ENCODE measurements at regions not wholly inside any gene's neighbourhood (a gene's known extent, or its start where the extent isn't known, plus 50 kb on each side); places are given as distances from the start of the nearest gene placed in this dataset.
A peak's percentile ranks its signal among the peaks of the same experiment; 100 is the strongest.
"Not testable (repeated sequence)": the region's sequence is repeated elsewhere in the genome, so short reads cannot be mapped to it uniquely, and the experiment has no call there.

DNA sequence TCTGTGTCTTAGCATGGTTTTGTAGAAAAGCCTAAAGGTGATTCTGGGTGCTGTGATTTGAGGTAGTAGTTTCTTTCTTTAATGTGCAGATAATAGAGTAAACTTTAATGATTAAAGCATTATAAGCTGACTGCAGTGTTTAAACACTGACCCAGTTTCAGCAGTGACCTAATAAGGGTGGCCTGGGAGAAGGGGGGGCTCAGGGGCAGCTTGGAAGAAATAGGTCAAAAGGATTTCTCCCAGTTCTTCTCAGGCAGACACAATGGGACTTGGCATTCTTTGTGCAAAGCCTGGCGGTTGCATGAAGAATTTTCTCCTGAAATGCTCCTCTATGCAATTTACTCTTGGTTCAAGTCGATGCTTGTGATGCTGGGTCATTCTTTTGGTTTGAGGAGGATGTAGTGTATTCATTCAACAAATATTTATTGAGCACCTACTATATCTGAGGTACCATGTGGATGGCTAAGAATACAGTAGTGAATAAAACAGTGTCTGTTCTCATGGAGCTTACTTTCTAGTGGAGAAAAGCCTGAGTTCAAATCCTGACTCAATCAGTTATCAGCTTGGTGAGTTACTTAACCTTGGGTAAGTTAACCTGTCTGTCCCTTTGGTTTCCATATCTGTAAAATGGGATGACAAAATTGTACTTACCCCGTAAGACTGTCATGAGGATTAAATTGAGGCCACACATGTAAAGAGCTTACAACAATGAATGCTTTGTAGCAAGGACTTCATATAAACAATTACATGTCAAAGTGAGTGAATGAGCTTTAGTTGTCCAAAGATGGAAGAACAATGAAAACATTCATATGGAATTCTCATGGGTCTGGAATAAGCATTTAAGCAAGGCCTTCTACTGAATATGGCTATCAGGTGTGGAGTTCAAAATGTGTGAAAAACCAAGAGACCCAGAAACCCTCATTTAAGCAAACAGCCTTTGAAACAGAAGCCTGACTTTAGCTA is 210.2 kb downstream of the KCNRG start:
- H3K4me1 Mint-ChIP-seq (ENCODE audit: low read depth) = peaks cover 78% of the 10 kb centered on the region
- H3K27me3 Mint-ChIP-seq = peaks cover 38% of the 10 kb centered on the region
- H3K4me3 Mint-ChIP-seq = no peak overlapping the region
- H3K36me3 Mint-ChIP-seq = no peaks in the 10 kb centered on the region
- intact Hi-C loops (cut with micrococcal nuclease) = loop anchor here (1.0 to 10.0 kb wide), 4 partner anchors 12 to 689 kb away; no protein-coding TSS in a partner anchor
- H3K9me3 Mint-ChIP-seq = no peaks in the 10 kb centered on the region
- ChIA-PET CTCF (interaction anchor here (0.8 to 3.6 kb wide), 6 partner anchors 11 to 228 kb away, joined by 3 to 15 read pairs (median 4); partner anchors contain the start of gene TRIM13), POLR2A (interaction anchor here (0.8 to 2.7 kb wide), 6 partner anchors 11 to 128 kb away, joined by 3 to 14 read pairs (median 7); no protein-coding TSS in a partner anchor)
- DNase-seq = no peak
- H3K27ac Mint-ChIP-seq = no peak overlapping the region

DNA sequence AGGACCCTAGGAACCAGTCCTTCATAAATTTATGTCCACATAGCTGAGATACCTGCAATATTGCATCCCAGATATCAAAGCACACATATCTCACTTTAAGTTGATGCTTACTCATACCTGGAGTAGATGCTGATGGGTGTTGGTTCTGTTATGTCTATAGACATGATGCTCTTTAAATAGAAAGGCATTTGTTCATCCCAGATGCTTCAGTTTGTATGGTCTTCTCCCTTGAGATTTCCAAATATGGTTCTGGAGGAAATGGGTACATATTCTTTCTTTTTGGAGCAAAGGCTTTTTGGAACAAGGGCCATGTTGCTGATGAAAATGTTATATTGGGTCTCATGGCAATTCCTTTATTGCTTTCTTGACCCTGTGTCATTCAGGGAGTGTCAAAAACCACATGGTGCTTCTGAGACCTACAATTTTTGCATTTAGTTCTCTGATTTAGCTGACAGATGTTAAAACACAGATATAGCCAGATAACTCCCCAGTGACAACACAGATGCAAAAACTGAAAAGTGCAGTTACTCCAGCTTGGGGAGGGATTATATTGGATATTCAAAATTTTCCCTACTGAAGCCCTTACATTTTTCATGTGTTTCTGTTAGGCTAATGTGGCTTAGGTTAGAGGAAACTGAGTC is 211.4 kb downstream of the KCNRG start:
- intact Hi-C loops (cut with micrococcal nuclease) = loop anchor here (1.0 to 10.0 kb wide), 4 partner anchors 11 to 688 kb away; no protein-coding TSS in a partner anchor
- H3K27me3 Mint-ChIP-seq = peaks cover 33% of the 10 kb centered on the region
- no peak for DNase-seq
- H3K36me3 Mint-ChIP-seq = no peaks in the 10 kb centered on the region
- no peak overlapping the region for H3K4me3 Mint-ChIP-seq
- H3K27ac Mint-ChIP-seq = no peak overlapping the region
- H3K9me3 Mint-ChIP-seq = no peaks in the 10 kb centered on the region
- CTCF ChIA-PET = interaction anchor here (0.5 to 3.6 kb wide), 6 partner anchors 10 to 230 kb away, joined by 3 to 15 read pairs (median 4); partner anchors contain the start of gene TRIM13
- peaks cover 82% of the 10 kb centered on the region for H3K4me1 Mint-ChIP-seq (ENCODE audit: low read depth)
- POLR2A ChIA-PET = interaction anchor here (1.8 to 2.7 kb wide), 3 partner anchors 10 to 102 kb away, joined by 11 to 14 read pairs (median 12); no protein-coding TSS in a partner anchor

GRCh38 chr13:50227361-50227760 is 212.1 kb downstream of the KCNRG start:
- intact Hi-C loops (cut with micrococcal nuclease) = loop anchor here (2.0 to 10.0 kb wide), 2 partner anchors 97 to 687 kb away; no protein-coding TSS in a partner anchor
- ChIA-PET CTCF (interaction anchor here (0.5 to 1.4 kb wide), 3 partner anchors 9 to 147 kb away, joined by 3 to 5 read pairs (median 3); no protein-coding TSS in a partner anchor), POLR2A (no interaction called here)
- peaks cover 77% of the 10 kb centered on the region for H3K4me1 Mint-ChIP-seq (ENCODE audit: low read depth)
- no peak overlapping the region for H3K27ac Mint-ChIP-seq
- H3K27me3 Mint-ChIP-seq = peaks cover 32% of the 10 kb centered on the region
- H3K4me3 Mint-ChIP-seq = no peak overlapping the region
- DNase-seq = peak; percentile 55
- peaks cover 2% of the 10 kb centered on the region for H3K9me3 Mint-ChIP-seq
- H3K36me3 Mint-ChIP-seq = no peaks in the 10 kb centered on the region

DNA sequence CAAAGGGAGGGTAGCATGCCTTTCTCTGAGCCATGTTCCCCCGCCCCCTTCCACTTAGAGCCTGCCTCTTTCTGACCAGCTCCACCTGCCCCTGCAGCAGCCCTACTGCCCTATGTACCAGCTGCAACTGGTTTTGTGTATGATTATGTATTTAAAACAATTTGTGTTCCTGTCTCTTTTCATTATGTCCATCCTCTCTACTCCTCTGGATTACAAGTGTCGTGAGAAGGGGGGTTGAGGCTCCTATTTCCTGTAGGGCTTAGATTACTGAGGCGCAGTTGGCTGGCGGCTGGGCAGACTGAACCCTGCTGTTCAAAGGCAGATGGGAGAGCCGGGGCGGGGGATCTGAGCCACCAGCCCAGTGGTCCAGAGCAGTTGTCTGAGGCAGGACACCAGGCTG is 213.3 kb downstream of the KCNRG start:
- DNase-seq = no peak
- Mint-ChIP-seq H3K36me3 (peaks cover 8% of the 10 kb centered on the region), H3K27ac (no peak overlapping the region), H3K4me3 (no peak overlapping the region), H3K4me1 (ENCODE audit: low read depth) (peaks cover 70% of the 10 kb centered on the region), H3K9me3 (peaks cover 14% of the 10 kb centered on the region), H3K27me3 (peaks cover 32% of the 10 kb centered on the region)
- POLR2A ChIA-PET = no interaction called here
- intact Hi-C loops (cut with micrococcal nuclease) = loop anchor here (10.0 kb wide), 1 partner anchor 686 kb away; no protein-coding TSS in a partner anchor
- CTCF ChIA-PET = no interaction called here

GRCh38 chr13:50229960-50230661 is 214.9 kb downstream of the KCNRG start:
- CTCF ChIA-PET = no interaction called here
- Mint-ChIP-seq H3K4me1 (ENCODE audit: low read depth) (peaks cover 55% of the 10 kb centered on the region), H3K36me3 (peaks cover 8% of the 10 kb centered on the region), H3K27ac (no peak overlapping the region), H3K9me3 (peaks cover 14% of the 10 kb centered on the region), H3K27me3 (peaks cover 27% of the 10 kb centered on the region), H3K4me3 (no peak overlapping the region)
- DNase-seq = no peak
- POLR2A ChIA-PET = interaction anchor here (1.5 kb wide), 1 partner anchor 15 kb away, joined by 5 read pairs; no protein-coding TSS in a partner anchor
- intact Hi-C loops (cut with micrococcal nuclease) = loop anchor here (10.0 kb wide), 1 partner anchor 685 kb away; no protein-coding TSS in a partner anchor

- no peak for DNase-seq
- intact Hi-C loops (cut with micrococcal nuclease) = no loop called here
- H3K36me3 Mint-ChIP-seq = peaks cover 8% of the 10 kb centered on the region
- H3K9me3 Mint-ChIP-seq = peaks cover 14% of the 10 kb centered on the region
- no peak overlapping the region for H3K27ac Mint-ChIP-seq
- CTCF ChIA-PET = no interaction called here
- POLR2A ChIA-PET = interaction anchor here (1.5 kb wide), 1 partner anchor 14 kb away, joined by 5 read pairs; no protein-coding TSS in a partner anchor
- H3K4me3 Mint-ChIP-seq = no peak overlapping the region
- H3K27me3 Mint-ChIP-seq = peaks cover 26% of the 10 kb centered on the region
- peaks cover 56% of the 10 kb centered on the region for H3K4me1 Mint-ChIP-seq (ENCODE audit: low read depth)
These were observed 215.4 kb downstream of the KCNRG start for GRCh38 chr13:50230662-50230978.

GRCh38 chr13:50233574-50233973 is 218.3 kb downstream of the KCNRG start:
- POLR2A ChIA-PET; H3K4me3 Mint-ChIP-seq; CTCF ChIA-PET; DNase-seq; intact Hi-C loops (cut with micrococcal nuclease); H3K36me3 Mint-ChIP-seq; H3K27ac Mint-ChIP-seq: not testable (repeated sequence)
- H3K27me3 Mint-ChIP-seq = peaks cover 20% of the 10 kb centered on the region
- peaks cover 54% of the 10 kb centered on the region for H3K4me1 Mint-ChIP-seq (ENCODE audit: low read depth)
- H3K9me3 Mint-ChIP-seq = peaks cover 14% of the 10 kb centered on the region

- Mint-ChIP-seq H3K27me3 (peaks cover 20% of the 10 kb centered on the region), H3K27ac (no peak overlapping the region), H3K9me3 (peaks cover 14% of the 10 kb centered on the region), H3K4me3 (peak overlapping the region; percentile 12), H3K4me1 (ENCODE audit: low read depth) (peaks cover 55% of the 10 kb centered on the region), H3K36me3 (peaks cover 8% of the 10 kb centered on the region)
- no peak for DNase-seq
- intact Hi-C loops (cut with micrococcal nuclease) = loop anchor here (1.0 to 5.0 kb wide), 4 partner anchors 21 to 657 kb away; partner anchors contain the start of gene TRIM13
- POLR2A ChIA-PET = interaction anchor here (1.6 to 2.5 kb wide), 5 partner anchors 9 to 131 kb away, joined by 4 to 16 read pairs (median 13); no protein-coding TSS in a partner anchor
- CTCF ChIA-PET = interaction anchor here (0.6 to 1.5 kb wide), 4 partner anchors 9 to 103 kb away, joined by 3 to 14 read pairs (median 3); no protein-coding TSS in a partner anchor
These were observed 220.5 kb downstream of the KCNRG start for GRCh38 chr13:50235604-50236342.

GRCh38 chr13:50236898-50237318 is 221.7 kb downstream of the KCNRG start:
- peak; percentile 55 for DNase-seq
- CTCF ChIA-PET = interaction anchor here (1.3 to 1.5 kb wide), 2 partner anchors 10 to 12 kb away, joined by 3 to 14 read pairs; no protein-coding TSS in a partner anchor
- H3K27me3 Mint-ChIP-seq = peaks cover 23% of the 10 kb centered on the region
- peak overlapping the region; percentile 81 for H3K27ac Mint-ChIP-seq
- peaks cover 8% of the 10 kb centered on the region for H3K36me3 Mint-ChIP-seq
- intact Hi-C loops (cut with micrococcal nuclease) = loop anchor here (1.0 to 5.0 kb wide), 9 partner anchors 8 to 655 kb away; partner anchors contain the start of gene TRIM13
- peaks cover 14% of the 10 kb centered on the region for H3K9me3 Mint-ChIP-seq
- POLR2A ChIA-PET = interaction anchor here (1.1 to 2.5 kb wide), 6 partner anchors 8 to 155 kb away, joined by 3 to 16 read pairs (median 10); no protein-coding TSS in a partner anchor
- H3K4me1 Mint-ChIP-seq (ENCODE audit: low read depth) = peaks cover 49% of the 10 kb centered on the region
- H3K4me3 Mint-ChIP-seq = peak overlapping the region; percentile 65

DNA sequence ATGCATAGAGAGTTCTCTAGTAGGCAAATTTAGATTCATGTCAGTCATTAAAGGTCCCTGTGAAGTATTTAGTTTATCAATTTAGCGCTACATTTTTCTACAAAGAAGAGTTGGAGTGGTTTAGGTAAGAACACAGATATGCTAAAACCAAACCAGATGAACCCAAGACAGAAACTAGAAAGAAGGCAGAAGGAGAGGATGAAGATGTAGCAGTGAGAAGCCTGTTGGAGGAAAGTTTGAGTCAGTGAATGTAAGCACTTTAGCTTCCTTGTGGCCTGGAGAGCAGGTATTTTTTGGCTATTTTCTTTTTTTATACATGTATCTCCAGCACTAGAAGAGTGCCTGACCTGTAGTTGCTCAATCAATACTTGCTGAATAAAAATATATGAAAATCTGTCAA is 223.7 kb downstream of the KCNRG start:
- H3K4me1 Mint-ChIP-seq (ENCODE audit: low read depth) = peaks cover 49% of the 10 kb centered on the region
- ChIA-PET CTCF (interaction anchor here (1.3 kb wide), 1 partner anchor 13 kb away, joined by 4 read pairs; no protein-coding TSS in a partner anchor), POLR2A (interaction anchor here (0.6 to 1.2 kb wide), 3 partner anchors 14 to 114 kb away, joined by 3 read pairs; no protein-coding TSS in a partner anchor)
- H3K27ac Mint-ChIP-seq = no peak overlapping the region
- H3K4me3 Mint-ChIP-seq = no peak overlapping the region
- peaks cover 21% of the 10 kb centered on the region for H3K27me3 Mint-ChIP-seq
- DNase-seq = no peak
- H3K36me3 Mint-ChIP-seq = no peaks in the 10 kb centered on the region
- no peaks in the 10 kb centered on the region for H3K9me3 Mint-ChIP-seq
- intact Hi-C loops (cut with micrococcal nuclease) = loop anchor here (5.0 kb wide), 2 partner anchors 242 to 653 kb away; partner anchors contain the start of gene TRIM13

Measured in activated CD4-positive, alpha-beta memory T cell treated with anti-CD3 and anti-CD28 coated beads for 36 hours (primary cell).